Upper lobe of right lung (tissue), 1 donor: ENCODE measurements at regions not wholly inside any gene's neighbourhood (a gene's known extent, or its start where the extent isn't known, plus 50 kb on each side); places are given as distances from the start of the nearest gene placed in this dataset.

ENCODE experiments used
- ATAC-seq: fragments of 200-7000 bp; cut with Tn5 transposase; one replicate; pipeline ENCODE4 v1.9.1; 2020; ENCODE audit warnings: mild to moderate bottlenecking, moderate library complexity
- DNase-seq: peaks from one replicate; pipeline ENCODE4 v3.0.0-alpha.2; 2020
- H3K27ac ChIP-seq: fragments of 200-600 bp; one replicate; pipeline ENCODE4 v1.8.0; 2022
- H3K27me3 ChIP-seq: fragments of 200-600 bp; one replicate; pipeline ENCODE4 v1.8.0; 2022; ENCODE audit warnings: mild to moderate bottlenecking
- H3K36me3 ChIP-seq: fragments of 200-600 bp; one replicate; pipeline ENCODE4 v1.8.0; 2022
- H3K4me1 ChIP-seq: fragments of 200-600 bp; one replicate; pipeline ENCODE4 v1.8.0; 2022
- H3K4me3 ChIP-seq: fragments of 200-600 bp; one replicate; pipeline ENCODE4 v1.8.0; 2022; ENCODE audit warnings: mild to moderate bottlenecking
- H3K9me3 ChIP-seq: fragments of 200-600 bp; one replicate; pipeline ENCODE4 v1.8.0; 2022
- intact Hi-C: fragments of 100-400 bp; cut with DNase I; formaldehyde crosslinking; loops from one replicate; pipeline ENCODE4 v1.11.0; 2022
- TF ChIP-seq, protein P1 (sequence below): fragments of 200-600 bp; IDR thresholded peaks from one replicate; pipeline ENCODE4 v1.8.0; 2022; ENCODE audit warnings: antibody characterized with exemption
- donor health status: DM: no; HTN: yes; CAD: no; lungs with severe emphysema.

DNA sequence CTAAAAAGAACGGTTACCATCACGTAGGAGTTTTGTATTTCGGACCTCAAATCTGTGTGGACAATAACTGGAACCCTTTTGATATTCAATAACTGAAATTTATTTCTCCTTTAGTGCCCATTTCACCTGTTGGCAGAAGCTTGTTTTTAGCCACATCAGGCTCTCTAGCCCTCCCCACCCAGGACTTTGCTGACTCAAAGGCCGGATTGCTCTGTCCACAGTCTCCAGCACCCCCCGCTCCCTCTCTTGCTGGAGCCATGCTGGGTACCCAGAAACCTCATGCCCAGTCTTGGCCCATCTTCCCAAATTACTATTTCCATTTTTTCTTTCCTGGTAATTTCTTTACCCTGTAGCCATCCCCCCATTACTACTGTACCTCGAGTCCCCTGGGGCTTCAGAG lies 55.8 kb upstream of the DUSP22 start:
- H3K36me3 ChIP-seq = no peaks in the 10 kb centered on the region
- ATAC-seq (no peak), DNase-seq (no peak)
- no peaks in the 10 kb centered on the region for H3K9me3 ChIP-seq
- intact Hi-C loops = no loop called here
- TF ChIP-seq, protein P1, sequence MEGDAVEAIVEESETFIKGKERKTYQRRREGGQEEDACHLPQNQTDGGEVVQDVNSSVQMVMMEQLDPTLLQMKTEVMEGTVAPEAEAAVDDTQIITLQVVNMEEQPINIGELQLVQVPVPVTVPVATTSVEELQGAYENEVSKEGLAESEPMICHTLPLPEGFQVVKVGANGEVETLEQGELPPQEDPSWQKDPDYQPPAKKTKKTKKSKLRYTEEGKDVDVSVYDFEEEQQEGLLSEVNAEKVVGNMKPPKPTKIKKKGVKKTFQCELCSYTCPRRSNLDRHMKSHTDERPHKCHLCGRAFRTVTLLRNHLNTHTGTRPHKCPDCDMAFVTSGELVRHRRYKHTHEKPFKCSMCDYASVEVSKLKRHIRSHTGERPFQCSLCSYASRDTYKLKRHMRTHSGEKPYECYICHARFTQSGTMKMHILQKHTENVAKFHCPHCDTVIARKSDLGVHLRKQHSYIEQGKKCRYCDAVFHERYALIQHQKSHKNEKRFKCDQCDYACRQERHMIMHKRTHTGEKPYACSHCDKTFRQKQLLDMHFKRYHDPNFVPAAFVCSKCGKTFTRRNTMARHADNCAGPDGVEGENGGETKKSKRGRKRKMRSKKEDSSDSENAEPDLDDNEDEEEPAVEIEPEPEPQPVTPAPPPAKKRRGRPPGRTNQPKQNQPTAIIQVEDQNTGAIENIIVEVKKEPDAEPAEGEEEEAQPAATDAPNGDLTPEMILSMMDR = no peak
- no peaks in the 10 kb centered on the region for H3K27me3 ChIP-seq
- peaks cover 8% of the 10 kb centered on the region for H3K4me1 ChIP-seq
- peak overlapping the region; percentile 34 for H3K27ac ChIP-seq
- peak overlapping the region; percentile 24 for H3K4me3 ChIP-seq

DNA sequence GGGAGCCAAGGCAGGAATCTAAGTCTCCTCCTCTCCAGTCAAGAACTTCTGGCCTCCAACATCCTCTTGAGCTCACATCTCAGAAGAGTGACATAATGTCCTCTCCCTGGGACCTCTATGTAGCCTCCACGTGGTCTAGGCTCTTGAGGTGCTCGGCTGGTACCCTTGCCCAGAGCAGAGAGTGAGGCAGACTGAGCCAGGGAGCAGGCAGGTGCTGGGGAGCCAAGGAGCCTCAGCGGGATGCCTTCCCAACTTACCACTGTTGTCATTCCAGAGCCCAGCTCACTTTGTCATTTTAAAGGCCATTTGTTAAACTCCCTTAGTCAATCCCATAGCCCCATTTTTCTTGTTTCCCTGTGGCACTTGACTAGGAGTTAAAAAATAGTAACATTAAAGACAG lies 52.1 kb upstream of the DUSP22 start:
- Histone ChIP-seq H3K9me3 (no peaks in the 10 kb centered on the region), H3K4me3 (no peak overlapping the region), H3K36me3 (no peaks in the 10 kb centered on the region), H3K27ac (no peak overlapping the region), H3K27me3 (no peaks in the 10 kb centered on the region), H3K4me1 (peaks cover 8% of the 10 kb centered on the region)
- no peak for ATAC-seq
- no peak for DNase-seq
- intact Hi-C loops = no loop called here
- TF ChIP-seq, protein P1 = no peak

DNA sequence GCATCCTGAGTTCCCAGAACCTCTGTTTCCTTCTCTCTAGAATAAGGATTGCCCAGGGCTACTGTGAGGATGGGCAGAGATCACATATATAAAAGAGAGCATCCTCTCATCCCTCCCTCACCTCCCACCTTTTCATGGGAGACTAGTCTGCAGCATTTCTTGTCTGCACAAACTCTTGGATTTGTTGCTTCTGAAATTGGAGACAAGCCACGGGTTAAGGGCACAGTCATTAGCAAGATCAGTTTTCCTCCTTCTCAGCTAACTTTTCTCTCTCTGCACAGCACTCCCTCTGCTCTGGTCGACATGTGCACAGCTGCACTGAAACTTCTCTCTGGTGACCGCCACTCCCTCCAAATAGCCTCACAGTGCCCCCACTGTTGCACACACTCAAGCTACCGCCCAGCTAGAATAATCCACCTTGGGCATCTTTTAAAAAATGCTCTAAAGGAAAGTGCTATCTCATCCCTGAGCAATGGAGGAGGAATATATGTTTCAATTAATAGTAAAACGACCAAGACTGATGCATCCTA lies 50.9 kb upstream of the DUSP22 start:
- no peak for DNase-seq
- Histone ChIP-seq H3K27ac (no peak overlapping the region), H3K9me3 (no peaks in the 10 kb centered on the region), H3K27me3 (no peaks in the 10 kb centered on the region), H3K4me1 (peaks cover under 1% of the 10 kb centered on the region), H3K4me3 (no peak overlapping the region), H3K36me3 (no peaks in the 10 kb centered on the region)
- no peak for ATAC-seq
- intact Hi-C loops = no loop called here
- TF ChIP-seq, protein P1 = no peak
